22Rv1 (cell line): ENCODE measurements at regions not wholly inside any gene's neighbourhood (a gene's known extent, or its start where the extent isn't known, plus 50 kb on each side); places are given as distances from the start of the nearest gene placed in this dataset.

ENCODE experiments used
- ZFX ChIP-seq: fragments of 450-650 bp; IDR thresholded peaks from 2 replicates; pipeline ENCODE4 v1.6.1; 2017; ENCODE audit warnings: antibody characterized with exemption, borderline replicate concordance
- TF ChIP-seq, protein P1 (sequence below): fragments of 450-650 bp; IDR thresholded peaks from 2 replicates; pipeline ENCODE4 v1.5.1; 2017; ENCODE audit warnings: mild to moderate bottlenecking

DNA sequence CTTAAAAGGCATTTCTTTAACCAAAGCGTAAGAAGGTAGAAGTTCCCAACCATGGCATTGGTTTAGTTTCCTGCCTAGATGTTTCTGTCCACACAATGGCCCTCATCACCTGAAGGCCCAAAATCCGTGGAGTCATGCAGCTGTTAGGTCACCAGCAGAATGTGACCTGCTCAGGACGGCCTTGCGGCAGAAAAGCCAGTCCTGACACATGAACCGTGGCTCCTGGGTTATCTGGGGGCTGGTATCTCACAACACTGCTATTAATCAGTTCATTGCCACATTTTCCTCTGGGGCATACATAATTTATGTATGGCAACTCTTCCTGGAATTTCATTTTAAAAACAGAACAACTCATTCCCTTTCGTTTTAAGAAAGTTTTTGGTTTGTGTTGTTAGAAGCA is 278.4 kb downstream of the ATPSCKMT start:
- TF ChIP-seq, protein P1, sequence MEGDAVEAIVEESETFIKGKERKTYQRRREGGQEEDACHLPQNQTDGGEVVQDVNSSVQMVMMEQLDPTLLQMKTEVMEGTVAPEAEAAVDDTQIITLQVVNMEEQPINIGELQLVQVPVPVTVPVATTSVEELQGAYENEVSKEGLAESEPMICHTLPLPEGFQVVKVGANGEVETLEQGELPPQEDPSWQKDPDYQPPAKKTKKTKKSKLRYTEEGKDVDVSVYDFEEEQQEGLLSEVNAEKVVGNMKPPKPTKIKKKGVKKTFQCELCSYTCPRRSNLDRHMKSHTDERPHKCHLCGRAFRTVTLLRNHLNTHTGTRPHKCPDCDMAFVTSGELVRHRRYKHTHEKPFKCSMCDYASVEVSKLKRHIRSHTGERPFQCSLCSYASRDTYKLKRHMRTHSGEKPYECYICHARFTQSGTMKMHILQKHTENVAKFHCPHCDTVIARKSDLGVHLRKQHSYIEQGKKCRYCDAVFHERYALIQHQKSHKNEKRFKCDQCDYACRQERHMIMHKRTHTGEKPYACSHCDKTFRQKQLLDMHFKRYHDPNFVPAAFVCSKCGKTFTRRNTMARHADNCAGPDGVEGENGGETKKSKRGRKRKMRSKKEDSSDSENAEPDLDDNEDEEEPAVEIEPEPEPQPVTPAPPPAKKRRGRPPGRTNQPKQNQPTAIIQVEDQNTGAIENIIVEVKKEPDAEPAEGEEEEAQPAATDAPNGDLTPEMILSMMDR = no peak
- no peak for TF ChIP-seq ZFX
